DND-41 (cell line): ENCODE measurements at regions not wholly inside any gene's neighbourhood (a gene's known extent, or its start where the extent isn't known, plus 50 kb on each side); places are given as distances from the start of the nearest gene placed in this dataset.

Experiments used
- ATAC-seq: fragments of 200-7000 bp; cut with Tn5 transposase; 3 replicates; pipeline ENCODE4 v1.9.1; 2021; ENCODE audit warnings: low read depth; ENCODE audit not compliant: insufficient read depth
- DNase-seq: peaks from one replicate; pipeline ENCODE4 v3.0.0-alpha.2; 2020
- H2AFZ ChIP-seq: 2 replicates; pipeline ENCODE4 v1.6.0; 2012; ENCODE audit warnings: low read depth, low read length
- H3K27ac ChIP-seq: 2 replicates; pipeline ENCODE4 v1.5.1; 2012; ENCODE audit warnings: low read length, inconsistent platforms
- H3K27me3 ChIP-seq: fragments of 200-600 bp; sonication (generic); 2 replicates; pipeline ENCODE4 v1.6.0; 2012; ENCODE audit warnings: low read length, mild to moderate bottlenecking, inconsistent platforms; ENCODE audit not compliant: insufficient read depth, poor library complexity
- H3K36me3 ChIP-seq: 2 replicates; pipeline ENCODE4 v1.5.1; 2012; ENCODE audit warnings: low read length, inconsistent platforms; ENCODE audit not compliant: insufficient read depth
- H3K4me1 ChIP-seq: 2 replicates; pipeline ENCODE4 v1.5.1; 2012; ENCODE audit warnings: mild to moderate bottlenecking, low read length; ENCODE audit not compliant: insufficient read depth
- H3K4me2 ChIP-seq: 2 replicates; pipeline ENCODE4 v1.6.0; 2012; ENCODE audit warnings: mild to moderate bottlenecking, moderate library complexity, low read length, inconsistent platforms; ENCODE audit not compliant: insufficient read depth
- H3K4me3 ChIP-seq, 2 experiments: fragments of 200-600 bp in 1 of 2; shearing (Covaris generic) in 1 of 2; 2 replicates each; pipeline ENCODE4 v1.5.1; 2012 to 2016; ENCODE audit warnings: inconsistent platforms in 2 of 2, low read length in 2 of 2, mild to moderate bottlenecking in 2 of 2, low read depth in 1 of 2, moderate library complexity in 1 of 2
- H3K79me2 ChIP-seq: 2 replicates; pipeline ENCODE4 v1.6.0; 2012; ENCODE audit warnings: low read length, inconsistent platforms; ENCODE audit not compliant: insufficient read depth
- H3K9ac ChIP-seq: 2 replicates; pipeline ENCODE4 v1.6.0; 2012; ENCODE audit warnings: low read depth, mild to moderate bottlenecking, inconsistent platforms, low read length, moderate library complexity
- H3K9me3 ChIP-seq: 2 replicates; pipeline ENCODE4 v1.5.1; 2012; ENCODE audit warnings: low read length, moderate library complexity, mild to moderate bottlenecking, inconsistent platforms; ENCODE audit not compliant: insufficient read depth, severe bottlenecking
- H4K20me1 ChIP-seq: 2 replicates; pipeline ENCODE4 v1.6.0; 2012; ENCODE audit warnings: low read length; ENCODE audit not compliant: insufficient read depth
- CTCF ChIP-seq: IDR thresholded peaks from 2 replicates; pipeline ENCODE4 v1.5.1; 2012; ENCODE audit warnings: borderline replicate concordance, low read length, moderate library complexity, mild to moderate bottlenecking; ENCODE audit not compliant: poor library complexity, severe bottlenecking; ENCODE audit errors: extremely low read depth
- EZH2 ChIP-seq: IDR thresholded peaks from 3 replicates; pipeline ENCODE4 v1.6.1; 2012; ENCODE audit warnings: borderline replicate concordance, low read depth, mild to moderate bottlenecking, moderate library complexity, low read length, inconsistent platforms; ENCODE audit not compliant: severe bottlenecking

- H3K9me3 ChIP-seq = no peaks in the 10 kb centered on the region
- TF ChIP-seq CTCF = no peak
- H3K27ac ChIP-seq = no peak overlapping the region
- H3K27me3 ChIP-seq = peaks cover 5% of the 10 kb centered on the region
- no peak overlapping the region for H2AFZ ChIP-seq
- H3K36me3 ChIP-seq = no peaks in the 10 kb centered on the region
- no peaks in the 10 kb centered on the region for H4K20me1 ChIP-seq
- no peak for DNase-seq
- no peak overlapping the region for H3K4me2 ChIP-seq
- no peak overlapping the region for H3K4me3 ChIP-seq
- H3K4me1 ChIP-seq = no peaks in the 10 kb centered on the region
- H3K79me2 ChIP-seq = no peaks in the 10 kb centered on the region
- H3K9ac ChIP-seq = no peak overlapping the region
- no peak for ATAC-seq
These were observed 164.4 kb upstream of the ASIC2 start for GRCh38 chr17:33457477-33457876.

- no peak overlapping the region for H3K4me3 ChIP-seq
- ATAC-seq = no peak
- no peaks in the 10 kb centered on the region for H3K36me3 ChIP-seq
- H3K9ac ChIP-seq = no peak overlapping the region
- H3K4me2 ChIP-seq = no peak overlapping the region
- no peak for DNase-seq
- H4K20me1 ChIP-seq = no peaks in the 10 kb centered on the region
- no peaks in the 10 kb centered on the region for H3K79me2 ChIP-seq
- no peak overlapping the region for H2AFZ ChIP-seq
- TF ChIP-seq CTCF (no peak), EZH2 (no peak)
- H3K27me3 ChIP-seq = peaks cover 5% of the 10 kb centered on the region
- H3K4me1 ChIP-seq = no peaks in the 10 kb centered on the region
- no peaks in the 10 kb centered on the region for H3K9me3 ChIP-seq
- H3K27ac ChIP-seq = no peak overlapping the region
These were observed 166.2 kb upstream of the ASIC2 start for GRCh38 chr17:33459078-33459940.

DNA sequence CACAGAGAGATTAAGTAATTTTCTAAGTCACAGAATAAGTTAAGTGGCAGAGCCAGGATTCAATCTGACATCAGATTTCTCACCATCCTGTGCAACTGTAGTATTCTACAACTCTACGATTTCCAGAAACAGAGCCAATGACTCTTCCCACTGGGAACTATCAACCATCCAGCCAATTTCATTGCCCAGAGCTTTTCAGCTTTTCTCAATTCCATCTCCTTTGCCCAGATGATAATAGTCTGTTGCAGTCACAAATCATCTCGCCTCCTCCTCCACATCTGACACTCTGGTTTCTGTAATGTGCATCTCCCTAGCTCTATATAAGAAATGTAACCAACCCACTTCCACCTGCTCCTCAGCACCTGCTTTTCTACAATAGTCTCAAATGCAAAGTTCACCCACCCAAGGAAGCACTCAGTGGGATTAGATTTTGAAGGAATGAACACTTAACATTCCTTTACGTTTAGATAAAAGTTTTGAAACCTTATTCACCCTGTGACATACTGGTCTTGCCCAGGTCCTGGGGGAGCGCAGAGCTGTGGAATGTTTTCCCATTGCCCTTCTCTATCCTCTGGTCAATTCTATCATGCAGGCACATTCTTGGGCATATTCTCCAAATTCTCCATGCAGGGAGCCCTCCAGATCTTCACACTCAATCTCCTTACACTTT lies 167.8 kb upstream of the ASIC2 start:
- Histone ChIP-seq H3K9ac (no peak overlapping the region), H2AFZ (no peak overlapping the region), H3K79me2 (no peaks in the 10 kb centered on the region), H4K20me1 (no peaks in the 10 kb centered on the region), H3K36me3 (no peaks in the 10 kb centered on the region), H3K27ac (no peak overlapping the region), H3K4me2 (no peak overlapping the region), H3K9me3 (no peaks in the 10 kb centered on the region), H3K27me3 (peaks cover 5% of the 10 kb centered on the region), H3K4me3 (no peak overlapping the region), H3K4me1 (no peaks in the 10 kb centered on the region)
- no peak for DNase-seq
- no peak for TF ChIP-seq CTCF
- ATAC-seq = no peak
